Testis (tissue), 2 donors: ENCODE measurements at regions not wholly inside any gene's neighbourhood (a gene's known extent, or its start where the extent isn't known, plus 50 kb on each side); places are given as distances from the start of the nearest gene placed in this dataset.

Experiments
- DNase-seq: peaks from one replicate; pipeline ENCODE4 v3.0.0-alpha.2; 2019
- H3K27ac ChIP-seq, 2 donors: fragments of 200-600 bp; sonication (generic); one replicate each; pipeline ENCODE4 v1.5.1; 2019
- H3K27me3 ChIP-seq: fragments of 200-600 bp; sonication (generic); one replicate; pipeline ENCODE4 v1.5.1; 2019
- H3K36me3 ChIP-seq: fragments of 200-600 bp; sonication (generic); one replicate; pipeline ENCODE4 v1.5.1; 2017; ENCODE audit warnings: low read depth; ENCODE audit errors: missing control alignments
- H3K4me1 ChIP-seq: fragments of 200-600 bp; sonication (generic); one replicate; pipeline ENCODE4 v1.5.1; 2019
- H3K4me3 ChIP-seq, 2 donors: fragments of 200-600 bp; sonication (generic); one replicate each; pipeline ENCODE4 v1.5.1; 2017 to 2019
- H3K9me3 ChIP-seq: fragments of 200-600 bp; sonication (generic); one replicate; pipeline ENCODE4 v1.5.1; 2017
- POLR2A ChIP-seq: fragments of 450-650 bp; IDR thresholded peaks from one replicate; pipeline ENCODE4 v1.6.1; 2017; ENCODE audit warnings: antibody characterized with exemption, mild to moderate bottlenecking, moderate library complexity
- WGBS, 2 donors: methylation state at CpG; one replicate each; pipeline ENCODE4 v1.1.5; 2018; 5-methylcytosine and 5-hydroxymethylcytosine counted together
- intact Hi-C: fragments of 100-400 bp; cut with DNase I; formaldehyde crosslinking; loops from one replicate; pipeline ENCODE4 v1.15.1; 2023; ENCODE audit warnings: low total_unique reads
- TF ChIP-seq, protein P1 (sequence below), 3 experiments: fragments of 450-650 bp in 2 of 3; fragments of 200-600 bp in 1 of 3; sonication (generic) in 1 of 3; IDR thresholded peaks; one replicate each; pipeline ENCODE4 v1.5.1; 2016 to 2019; ENCODE audit warnings: antibody characterized with exemption in 3 of 3, mild to moderate bottlenecking in 2 of 3, moderate library complexity in 1 of 3

- H3K9me3 ChIP-seq: no peaks in the 10 kb centered on the region
- no peak overlapping the region for H3K27ac ChIP-seq
- no peaks in the 10 kb centered on the region for H3K27me3 ChIP-seq
- no peaks in the 10 kb centered on the region for H3K4me1 ChIP-seq
- WGBS, 2 donors: 70 to 91% methylated on average over 3 of the region's 3 CpGs
- TF ChIP-seq, protein P1, sequence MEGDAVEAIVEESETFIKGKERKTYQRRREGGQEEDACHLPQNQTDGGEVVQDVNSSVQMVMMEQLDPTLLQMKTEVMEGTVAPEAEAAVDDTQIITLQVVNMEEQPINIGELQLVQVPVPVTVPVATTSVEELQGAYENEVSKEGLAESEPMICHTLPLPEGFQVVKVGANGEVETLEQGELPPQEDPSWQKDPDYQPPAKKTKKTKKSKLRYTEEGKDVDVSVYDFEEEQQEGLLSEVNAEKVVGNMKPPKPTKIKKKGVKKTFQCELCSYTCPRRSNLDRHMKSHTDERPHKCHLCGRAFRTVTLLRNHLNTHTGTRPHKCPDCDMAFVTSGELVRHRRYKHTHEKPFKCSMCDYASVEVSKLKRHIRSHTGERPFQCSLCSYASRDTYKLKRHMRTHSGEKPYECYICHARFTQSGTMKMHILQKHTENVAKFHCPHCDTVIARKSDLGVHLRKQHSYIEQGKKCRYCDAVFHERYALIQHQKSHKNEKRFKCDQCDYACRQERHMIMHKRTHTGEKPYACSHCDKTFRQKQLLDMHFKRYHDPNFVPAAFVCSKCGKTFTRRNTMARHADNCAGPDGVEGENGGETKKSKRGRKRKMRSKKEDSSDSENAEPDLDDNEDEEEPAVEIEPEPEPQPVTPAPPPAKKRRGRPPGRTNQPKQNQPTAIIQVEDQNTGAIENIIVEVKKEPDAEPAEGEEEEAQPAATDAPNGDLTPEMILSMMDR (IDR thresholded peaks at IDR 0.05): no peak
- no peak for TF ChIP-seq POLR2A
- H3K36me3 ChIP-seq: no peaks in the 10 kb centered on the region
- no peak overlapping the region for H3K4me3 ChIP-seq
- DNase-seq: no peak
- intact Hi-C loops: no loop called here
Measured at GRCh38 chr10:121048749-121049148, 197.6 kb downstream of the WDR11 start.

GRCh38 chr10:121049489-121049888, 198.3 kb downstream of the WDR11 start:
- intact Hi-C loops: no loop called here
- Histone ChIP-seq H3K27me3 (no peaks in the 10 kb centered on the region), H3K27ac (no peak overlapping the region), H3K36me3 (no peaks in the 10 kb centered on the region), H3K4me1 (no peaks in the 10 kb centered on the region), H3K4me3 (no peak overlapping the region), H3K9me3 (no peaks in the 10 kb centered on the region)
- no peak for DNase-seq
- no peak for TF ChIP-seq POLR2A
- TF ChIP-seq, protein P1 (IDR thresholded peaks at IDR 0.05): no peak
- WGBS, 2 donors: 64 to 76% methylated on average over 2 of the region's 2 CpGs

- Histone ChIP-seq H3K27ac (no peak overlapping the region), H3K9me3 (no peaks in the 10 kb centered on the region), H3K27me3 (no peaks in the 10 kb centered on the region), H3K4me3 (no peak overlapping the region), H3K36me3 (no peaks in the 10 kb centered on the region), H3K4me1 (no peaks in the 10 kb centered on the region)
- 75 to 88% methylated on average over 1 of the region's 1 CpG for WGBS, 2 donors
- TF ChIP-seq, protein P1 (IDR thresholded peaks at IDR 0.05): no peak
- no peak for TF ChIP-seq POLR2A
- no peak for DNase-seq
- intact Hi-C loops: no loop called here
Measured at GRCh38 chr10:121049923-121050322, 198.8 kb downstream of the WDR11 start.

GRCh38 chr10:121051171-121051570, 200.0 kb downstream of the WDR11 start:
- intact Hi-C loops: no loop called here
- H3K4me3 ChIP-seq: no peak overlapping the region
- no peaks in the 10 kb centered on the region for H3K27me3 ChIP-seq
- no peaks in the 10 kb centered on the region for H3K4me1 ChIP-seq
- DNase-seq: no peak
- H3K27ac ChIP-seq: no peak overlapping the region
- no peaks in the 10 kb centered on the region for H3K36me3 ChIP-seq
- H3K9me3 ChIP-seq: no peaks in the 10 kb centered on the region
- 86 to 88% methylated on average over 3 of the region's 3 CpGs for WGBS, 2 donors
- TF ChIP-seq POLR2A: no peak
- TF ChIP-seq, protein P1 (IDR thresholded peaks at IDR 0.05): no peak

DNA sequence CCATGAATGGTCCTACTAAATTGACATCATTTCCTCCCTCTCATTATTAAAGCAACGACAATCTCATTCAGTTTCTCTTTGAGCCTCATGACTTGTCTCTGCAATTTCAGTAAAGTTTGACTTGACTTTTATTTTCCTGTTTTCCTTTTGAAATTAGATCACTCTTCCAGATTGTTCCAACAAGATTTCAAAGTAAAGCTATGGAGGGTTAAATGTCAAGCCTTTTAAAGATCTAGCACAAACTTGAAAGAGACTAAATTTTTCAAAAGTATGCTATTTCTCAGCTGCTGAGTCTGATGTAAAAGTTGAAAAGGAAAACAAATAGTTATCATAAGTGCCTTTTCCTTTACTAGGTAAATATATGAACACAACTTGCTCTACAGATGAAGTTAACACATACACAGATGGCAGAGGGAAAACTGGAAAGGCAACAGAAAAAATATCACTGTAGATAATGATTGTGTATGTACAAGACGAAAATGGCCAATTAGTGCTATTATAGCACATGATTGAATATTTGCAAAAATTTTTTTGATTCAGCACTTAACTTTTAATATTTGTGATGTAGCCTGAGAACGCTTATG, 200.6 kb downstream of the WDR11 start:
- intact Hi-C loops: no loop called here
- Histone ChIP-seq H3K4me1 (no peaks in the 10 kb centered on the region), H3K9me3 (no peaks in the 10 kb centered on the region), H3K27ac (no peak overlapping the region), H3K4me3 (no peak overlapping the region), H3K36me3 (no peaks in the 10 kb centered on the region), H3K27me3 (no peaks in the 10 kb centered on the region)
- TF ChIP-seq, protein P1 (IDR thresholded peaks at IDR 0.05): no peak
- TF ChIP-seq POLR2A: no peak
- WGBS, 2 donors: 80 to 84% methylated on average over 3 of the region's 3 CpGs
- no peak for DNase-seq
